ENCODE measurements at regions not wholly inside any gene's neighbourhood (a gene's known extent, or its start where the extent isn't known, plus 50 kb on each side); places are given as distances from the start of the nearest gene placed in this dataset.

GRCh38 chr7:131880078-131880477 lies 323.6 kb upstream of the PODXL start:
- in situ Hi-C loops (cut with HindIII; ENCODE audit: low sequenced_read_pairs), result no loop called here
- DNase-seq (ENCODE audit: low read depth, low spot score), result no peak
- H3K4me3 ChIP-seq (ENCODE audit: low read depth, low read length), result no peak overlapping the region
- TF ChIP-seq CTCF (IDR thresholded peaks at IDR 0.05; ENCODE audit: low read depth, low read length), result no peak

- no peak for TF ChIP-seq CTCF (IDR thresholded peaks at IDR 0.05; ENCODE audit: low read depth, low read length)
- no peak for DNase-seq (ENCODE audit: low read depth, low spot score)
- in situ Hi-C loops (cut with HindIII; ENCODE audit: low sequenced_read_pairs), result no loop called here
- H3K4me3 ChIP-seq (ENCODE audit: low read depth, low read length), result no peak overlapping the region
Observed at GRCh38 chr7:131879424-131879823, 323.0 kb upstream of the PODXL start.

GRCh38 chr7:131878777-131879176 lies 322.3 kb upstream of the PODXL start:
- in situ Hi-C loops (cut with HindIII; ENCODE audit: low sequenced_read_pairs), result no loop called here
- no peak for DNase-seq (ENCODE audit: low read depth, low spot score)
- TF ChIP-seq CTCF (IDR thresholded peaks at IDR 0.05; ENCODE audit: low read depth, low read length), result no peak
- no peak overlapping the region for H3K4me3 ChIP-seq (ENCODE audit: low read depth, low read length)

- no peak for TF ChIP-seq CTCF (IDR thresholded peaks at IDR 0.05; ENCODE audit: low read depth, low read length)
- H3K4me3 ChIP-seq (ENCODE audit: low read depth, low read length), result no peak overlapping the region
- in situ Hi-C loops (cut with HindIII; ENCODE audit: low sequenced_read_pairs), result no loop called here
- no peak for DNase-seq (ENCODE audit: low read depth, low spot score)
Observed at GRCh38 chr7:131873581-131873980, 317.2 kb upstream of the PODXL start.

GRCh38 chr7:131869986-131870385 lies 313.6 kb upstream of the PODXL start:
- H3K4me3 ChIP-seq (ENCODE audit: low read depth, low read length), result no peak overlapping the region
- in situ Hi-C loops (cut with HindIII; ENCODE audit: low sequenced_read_pairs), result no loop called here
- no peak for TF ChIP-seq CTCF (IDR thresholded peaks at IDR 0.05; ENCODE audit: low read depth, low read length)
- DNase-seq (ENCODE audit: low read depth, low spot score), result no peak

GRCh38 chr7:131869169-131869844 lies 312.9 kb upstream of the PODXL start:
- no peak for DNase-seq (ENCODE audit: low read depth, low spot score)
- H3K4me3 ChIP-seq (ENCODE audit: low read depth, low read length), result no peak overlapping the region
- in situ Hi-C loops (cut with HindIII; ENCODE audit: low sequenced_read_pairs), result no loop called here
- no peak for TF ChIP-seq CTCF (IDR thresholded peaks at IDR 0.05; ENCODE audit: low read depth, low read length)
